HG03060 (cell line): ENCODE measurements at regions not wholly inside any gene's neighbourhood (a gene's known extent, or its start where the extent isn't known, plus 50 kb on each side); places are given as distances from the start of the nearest gene placed in this dataset.

Experiments
- ATAC-seq: cut with Tn5 transposase; IDR thresholded peaks from one replicate; pipeline ENCODE4 v1.9.1; 2021; ENCODE audit warnings: low read depth, moderate number of reproducible peaks; ENCODE audit not compliant: unreplicated experiment

- no peak for ATAC-seq
Observed at GRCh38 chr15:39466750-39467105, 114.2 kb upstream of the THBS1 start.

DNA sequence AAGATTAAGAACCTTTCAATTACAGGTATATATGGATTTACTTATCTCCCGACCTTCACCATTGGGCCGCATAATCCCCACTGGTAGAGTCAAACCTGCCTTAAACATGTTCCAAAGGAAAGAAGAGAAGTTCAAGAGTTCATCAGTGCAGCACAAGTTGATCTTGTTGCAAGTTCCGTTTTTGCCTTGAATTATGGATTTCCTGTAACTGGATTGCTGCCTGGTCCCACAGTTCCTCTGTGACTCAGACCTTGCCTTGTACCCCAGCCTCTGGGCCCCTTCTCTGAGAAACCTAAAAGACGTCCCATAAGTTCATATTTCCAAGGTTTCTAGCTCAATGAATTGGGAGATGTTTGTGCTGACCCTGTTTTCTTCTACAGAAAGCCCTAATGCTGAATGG lies 112.5 kb upstream of the THBS1 start:
- no peak for ATAC-seq

- ATAC-seq, result no peak
Observed at GRCh38 chr15:39468828-39469227, 112.1 kb upstream of the THBS1 start.

- ATAC-seq, result no peak
Observed at GRCh38 chr15:39471785-39472574, 108.9 kb upstream of the THBS1 start.

- no peak for ATAC-seq
Observed at GRCh38 chr15:39472621-39473297, 108.1 kb upstream of the THBS1 start.

- ATAC-seq, result no peak
Observed at GRCh38 chr15:39473298-39473947, 107.5 kb upstream of the THBS1 start.

- no peak for ATAC-seq
Observed at GRCh38 chr15:39474657-39475056, 106.2 kb upstream of the THBS1 start.

DNA sequence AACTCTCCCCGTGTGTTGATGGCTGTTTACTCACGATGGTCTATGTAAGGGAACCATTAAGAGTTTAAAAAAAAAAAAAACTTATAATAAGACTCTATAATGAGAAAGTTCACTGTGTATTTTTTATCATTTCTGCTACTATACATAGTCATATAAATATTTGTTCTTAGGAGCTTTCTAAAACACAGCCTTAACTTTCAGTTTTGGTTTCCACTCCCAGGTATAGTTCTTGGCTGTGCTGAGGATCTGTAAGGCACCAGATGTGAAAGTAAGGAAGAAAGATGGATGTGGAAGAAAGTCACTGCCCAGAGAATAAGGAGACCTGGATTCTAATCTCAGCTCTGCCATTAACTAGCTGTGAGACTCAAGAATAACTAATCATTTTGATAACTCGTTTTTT lies 101.9 kb upstream of the THBS1 start:
- no peak for ATAC-seq

DNA sequence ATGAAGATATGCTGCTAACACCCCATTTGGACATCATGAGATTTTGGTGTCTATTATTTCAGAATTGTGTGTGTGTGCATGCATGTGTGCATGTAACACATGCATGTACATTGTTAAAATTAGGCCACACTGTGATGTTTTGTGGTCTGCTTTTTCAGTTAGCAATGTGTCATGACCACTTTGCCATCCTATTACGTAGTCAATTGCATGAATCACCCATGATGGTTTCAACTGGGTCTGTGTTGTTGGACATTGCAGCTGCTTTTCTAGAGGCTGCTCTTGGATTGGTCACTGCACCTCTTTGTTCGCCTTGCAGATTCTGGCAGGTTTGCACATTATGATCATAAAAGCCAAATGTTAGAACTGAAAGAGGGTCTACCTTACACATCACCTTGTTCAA lies 101.0 kb upstream of the THBS1 start:
- ATAC-seq, result no peak

GRCh38 chr15:39482459-39482858 lies 98.4 kb upstream of the THBS1 start:
- ATAC-seq, result no peak

DNA sequence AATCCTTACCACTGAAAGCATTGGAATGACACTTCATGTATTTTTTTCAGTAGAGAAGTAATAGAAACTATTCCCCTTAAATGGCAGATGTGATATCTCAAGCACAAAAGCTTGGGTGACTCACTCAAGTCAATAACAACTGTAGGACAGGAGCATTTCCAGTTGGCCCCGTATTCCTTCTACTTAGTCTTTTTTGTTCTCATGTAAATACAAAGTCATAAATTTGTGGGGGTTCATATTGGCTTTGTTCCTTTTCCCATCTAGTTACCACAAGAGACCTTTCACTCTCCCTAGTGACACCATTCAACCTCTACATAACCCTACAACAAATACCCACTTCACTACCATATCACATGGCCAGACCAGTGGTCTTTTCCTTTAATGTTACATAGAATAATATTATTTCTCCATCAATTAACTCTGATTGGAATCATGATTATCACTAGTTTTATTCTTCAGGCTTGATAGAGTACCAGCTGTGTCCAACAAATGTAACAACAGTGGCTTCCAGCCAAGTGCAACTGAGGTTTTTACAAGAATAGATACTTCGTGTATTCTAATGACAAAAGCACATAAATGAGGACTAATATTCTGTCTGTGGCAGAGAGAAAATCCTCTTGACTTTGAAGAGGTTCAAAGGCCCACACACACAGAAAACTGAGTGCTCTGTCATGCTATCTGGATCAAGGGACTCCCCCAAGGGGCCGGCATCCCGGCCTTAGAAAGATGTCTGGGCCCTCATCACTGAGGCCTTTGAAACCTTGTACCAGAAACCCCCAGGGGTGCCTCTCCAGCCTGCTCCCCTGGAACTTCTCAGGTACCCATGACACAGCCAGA lies 94.0 kb upstream of the THBS1 start:
- no peak for ATAC-seq

GRCh38 chr15:39487458-39487735 lies 93.5 kb upstream of the THBS1 start:
- no peak for ATAC-seq

- no peak for ATAC-seq
Observed at GRCh38 chr15:39488516-39488915, 92.4 kb upstream of the THBS1 start.

GRCh38 chr15:39488961-39489360 lies 91.9 kb upstream of the THBS1 start:
- ATAC-seq, result no peak

GRCh38 chr15:39491115-39491885 lies 89.6 kb upstream of the THBS1 start:
- ATAC-seq, result no peak

DNA sequence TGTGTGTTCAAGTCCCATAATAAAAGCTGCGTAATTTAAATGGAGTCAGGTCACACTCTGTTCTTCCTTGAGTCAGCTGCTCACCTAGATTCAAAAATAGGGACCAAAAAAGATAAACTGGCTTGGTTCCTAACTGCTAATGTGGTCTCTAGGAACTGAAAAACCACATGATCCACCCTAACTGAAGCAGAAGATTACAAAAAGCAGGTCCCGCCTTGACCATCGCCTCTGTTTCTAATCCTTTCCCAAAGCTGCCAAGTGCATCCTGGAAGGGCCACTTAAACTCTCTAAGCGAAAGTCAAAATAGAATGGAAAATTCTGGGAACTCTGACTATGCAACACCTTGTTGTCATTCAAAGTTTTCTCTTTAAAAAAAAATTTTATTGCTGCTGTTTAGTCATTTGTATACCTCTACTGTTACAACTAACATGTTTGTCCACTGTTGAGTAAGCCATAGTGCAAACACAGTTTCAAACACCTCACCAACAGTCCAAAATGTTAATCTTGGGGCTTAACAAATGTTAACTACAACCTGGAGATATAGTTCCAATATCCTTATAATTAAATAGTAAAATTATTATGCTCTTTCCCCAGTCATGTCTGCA lies 88.9 kb upstream of the THBS1 start:
- no peak for ATAC-seq

DNA sequence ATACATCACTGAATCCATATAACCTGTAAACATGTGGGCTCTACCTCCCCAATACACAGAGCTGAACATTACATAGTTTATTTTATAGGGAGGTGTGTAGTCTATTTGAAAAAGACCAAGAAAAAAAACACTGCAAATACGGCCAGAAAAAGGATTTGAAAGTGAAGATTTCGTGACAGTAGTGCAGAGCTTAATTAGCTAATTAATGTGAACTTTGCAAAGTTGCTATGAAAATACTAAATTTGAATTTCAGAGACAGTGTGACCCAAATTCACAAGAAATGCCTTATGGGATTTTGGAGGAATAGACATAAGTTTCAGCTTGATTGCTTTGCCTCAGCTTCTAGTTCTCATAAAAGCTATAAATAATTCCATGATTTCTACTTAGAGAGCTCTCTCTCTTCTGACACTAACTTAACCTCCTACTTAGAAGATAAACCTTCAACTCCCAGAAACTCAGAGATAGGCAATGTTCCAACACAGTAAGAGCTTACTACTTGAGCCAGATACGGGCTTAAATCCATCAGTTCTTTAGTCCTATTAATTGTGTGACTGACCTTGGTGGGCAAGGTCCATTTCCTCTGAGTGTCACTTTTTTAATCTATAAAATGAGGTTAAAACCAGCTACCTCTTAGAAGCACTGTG lies 87.3 kb upstream of the THBS1 start:
- ATAC-seq, result no peak

DNA sequence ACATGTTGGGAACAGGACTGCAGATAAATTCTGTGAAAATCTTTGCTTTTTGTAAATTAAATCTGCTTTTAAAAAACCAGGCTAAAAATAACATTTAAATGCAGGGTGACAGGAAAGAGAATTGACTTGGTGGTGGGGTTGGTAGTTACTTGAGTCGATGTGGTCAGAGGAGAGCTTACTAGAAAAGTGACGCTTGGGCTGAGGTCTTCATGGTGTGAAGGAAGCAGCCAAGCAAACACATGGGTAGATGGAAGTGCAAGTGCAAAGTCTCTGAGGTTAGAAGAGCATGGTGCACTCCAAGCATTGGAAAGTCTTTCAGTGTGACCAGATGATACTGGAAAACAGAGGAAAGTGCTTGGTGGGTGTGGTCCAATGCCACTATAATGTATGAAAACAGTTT lies 86.4 kb upstream of the THBS1 start:
- no peak for ATAC-seq
